Endothelial cell (in vitro differentiated cells): ENCODE measurements at regions not wholly inside any gene's neighbourhood (a gene's known extent, or its start where the extent isn't known, plus 50 kb on each side); places are given as distances from the start of the nearest gene placed in this dataset.

Experiments used
- DNase-seq: peaks from one replicate; pipeline ENCODE4 v3.0.0; 2021; ENCODE audit warnings: low spot score
- H3K27ac Mint-ChIP-seq: one replicate; pipeline ENCODE4 v1.8.0; 2021; ENCODE audit warnings: mixed read lengths, inconsistent platforms; ENCODE audit not compliant: unreplicated experiment
- H3K27me3 Mint-ChIP-seq: one replicate; pipeline ENCODE4 v1.8.0; 2021; ENCODE audit warnings: mild to moderate bottlenecking, moderate library complexity, mixed read lengths, inconsistent platforms; ENCODE audit not compliant: unreplicated experiment
- H3K36me3 Mint-ChIP-seq: one replicate; pipeline ENCODE4 v1.8.0; 2021; ENCODE audit warnings: mild to moderate bottlenecking, low read depth, mixed read lengths, inconsistent platforms; ENCODE audit not compliant: unreplicated experiment
- H3K4me1 Mint-ChIP-seq: one replicate; pipeline ENCODE4 v1.8.0; 2021; ENCODE audit warnings: mild to moderate bottlenecking, mixed read lengths, inconsistent platforms; ENCODE audit not compliant: unreplicated experiment
- H3K4me3 Mint-ChIP-seq: one replicate; pipeline ENCODE4 v1.8.0; 2021; ENCODE audit warnings: mild to moderate bottlenecking, mixed read lengths, inconsistent platforms; ENCODE audit not compliant: unreplicated experiment
- H3K9me3 Mint-ChIP-seq: one replicate; pipeline ENCODE4 v1.8.0; 2021; ENCODE audit warnings: mixed read lengths, inconsistent platforms; ENCODE audit not compliant: unreplicated experiment
- CTCF ChIP-seq: fragments of 200-600 bp; sonication (generic); IDR thresholded peaks from one replicate; pipeline ENCODE4 v1.5.0; 2021; ENCODE audit warnings: antibody characterized with exemption; ENCODE audit not compliant: unreplicated experiment

DNA sequence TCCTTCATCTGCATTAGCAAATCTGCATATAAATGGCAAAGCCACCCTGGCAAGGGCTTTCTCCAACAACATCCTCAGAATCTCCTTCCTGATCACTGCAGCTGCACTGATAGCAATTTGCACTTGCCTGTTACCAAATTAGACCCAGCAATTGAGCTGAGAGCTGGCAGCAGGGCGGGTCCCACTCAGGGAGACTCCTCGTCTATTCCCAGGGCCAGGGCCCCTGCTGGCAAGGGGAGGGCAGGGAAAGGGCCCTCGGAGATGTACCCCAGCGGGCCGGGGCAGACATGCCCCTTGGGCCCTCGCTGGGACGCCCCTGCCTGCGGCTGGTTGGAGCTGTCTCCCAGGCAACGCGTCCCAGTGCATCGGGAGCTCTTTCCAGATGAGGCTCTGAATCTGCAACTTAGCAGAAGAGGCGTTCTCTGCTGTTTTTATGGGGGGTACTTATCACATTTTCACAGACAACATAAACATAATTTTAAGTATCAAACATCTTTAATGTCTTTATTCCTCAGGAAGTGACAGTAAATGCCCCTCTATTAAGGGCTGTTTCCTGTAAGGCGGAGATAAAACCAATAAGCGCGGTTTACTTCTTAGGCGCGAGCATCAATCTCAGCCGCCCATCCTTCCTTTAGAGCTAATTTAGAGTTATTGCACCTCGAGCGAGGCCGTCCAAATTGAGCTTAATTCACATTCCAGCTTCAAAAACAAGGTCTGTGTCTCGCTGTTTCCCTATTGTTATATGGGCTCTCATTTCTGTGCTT is 249.0 kb upstream of the PPP2R2D start:
- Mint-ChIP-seq H3K27ac (no peak overlapping the region), H3K4me1 (peaks cover 3% of the 10 kb centered on the region), H3K9me3 (no peaks in the 10 kb centered on the region), H3K4me3 (no peak overlapping the region), H3K36me3 (peaks cover 4% of the 10 kb centered on the region), H3K27me3 (peaks cover 10% of the 10 kb centered on the region)
- no peak for TF ChIP-seq CTCF
- DNase-seq: no peak

DNA sequence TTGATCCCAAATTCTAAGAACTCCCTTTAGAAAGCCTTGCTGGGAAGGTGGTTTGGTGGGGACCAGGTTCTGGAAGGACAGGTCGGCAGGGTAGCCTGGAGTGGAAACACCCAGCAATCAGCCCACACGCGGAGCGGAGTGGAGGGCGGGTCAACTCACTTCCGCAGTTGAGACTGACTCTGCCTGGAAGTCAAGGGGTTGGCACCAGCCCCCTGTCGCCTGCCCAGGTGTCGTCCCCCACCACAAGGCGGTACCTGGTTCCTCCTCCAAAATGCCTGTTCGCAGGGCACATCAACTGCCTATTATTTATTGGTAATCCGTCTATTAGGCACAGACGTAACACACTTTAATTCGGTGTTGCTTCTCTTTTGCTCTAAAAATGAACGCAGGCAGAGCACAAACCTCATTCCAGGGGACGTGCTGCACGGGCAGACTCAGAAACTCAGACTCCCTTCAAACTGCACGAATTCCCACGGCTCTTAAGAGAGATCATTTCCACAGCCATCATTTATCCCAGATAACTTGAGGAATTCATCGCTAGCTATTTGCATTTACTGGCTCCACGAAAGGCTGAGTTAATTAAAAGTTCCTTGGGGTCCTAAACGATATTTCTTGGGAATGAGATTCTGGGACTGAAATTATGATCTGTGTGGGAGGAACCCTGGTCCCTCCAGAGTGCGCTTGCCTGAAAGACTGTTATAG is 248.2 kb upstream of the PPP2R2D start:
- no peak for DNase-seq
- Mint-ChIP-seq H3K27me3 (peaks cover 10% of the 10 kb centered on the region), H3K36me3 (peaks cover 1% of the 10 kb centered on the region), H3K9me3 (no peaks in the 10 kb centered on the region), H3K27ac (no peak overlapping the region), H3K4me1 (peaks cover 3% of the 10 kb centered on the region), H3K4me3 (no peak overlapping the region)
- TF ChIP-seq CTCF: no peak

DNA sequence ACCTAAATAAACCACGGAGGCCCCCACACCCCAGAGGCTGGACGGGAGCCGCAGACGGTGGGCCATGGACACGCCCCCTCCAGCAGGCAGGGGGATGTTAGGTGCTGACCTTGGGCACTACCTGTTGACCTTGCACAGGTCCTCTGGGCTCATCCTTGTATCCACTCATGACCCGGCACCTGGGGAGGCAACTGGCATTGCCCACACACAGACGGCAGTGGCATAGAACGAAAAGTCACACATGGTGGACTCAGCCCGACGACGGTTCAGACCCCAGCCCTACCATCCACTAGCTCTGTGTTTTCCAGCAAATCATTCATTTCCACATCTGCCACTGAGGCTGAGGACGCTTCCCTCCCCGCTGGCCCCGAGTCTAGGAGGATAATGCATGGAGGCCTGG is 247.7 kb upstream of the PPP2R2D start:
- Mint-ChIP-seq H3K27ac (no peak overlapping the region), H3K9me3 (no peaks in the 10 kb centered on the region), H3K36me3 (no peaks in the 10 kb centered on the region), H3K4me3 (no peak overlapping the region), H3K4me1 (peaks cover 3% of the 10 kb centered on the region), H3K27me3 (peaks cover 10% of the 10 kb centered on the region)
- no peak for TF ChIP-seq CTCF
- no peak for DNase-seq

DNA sequence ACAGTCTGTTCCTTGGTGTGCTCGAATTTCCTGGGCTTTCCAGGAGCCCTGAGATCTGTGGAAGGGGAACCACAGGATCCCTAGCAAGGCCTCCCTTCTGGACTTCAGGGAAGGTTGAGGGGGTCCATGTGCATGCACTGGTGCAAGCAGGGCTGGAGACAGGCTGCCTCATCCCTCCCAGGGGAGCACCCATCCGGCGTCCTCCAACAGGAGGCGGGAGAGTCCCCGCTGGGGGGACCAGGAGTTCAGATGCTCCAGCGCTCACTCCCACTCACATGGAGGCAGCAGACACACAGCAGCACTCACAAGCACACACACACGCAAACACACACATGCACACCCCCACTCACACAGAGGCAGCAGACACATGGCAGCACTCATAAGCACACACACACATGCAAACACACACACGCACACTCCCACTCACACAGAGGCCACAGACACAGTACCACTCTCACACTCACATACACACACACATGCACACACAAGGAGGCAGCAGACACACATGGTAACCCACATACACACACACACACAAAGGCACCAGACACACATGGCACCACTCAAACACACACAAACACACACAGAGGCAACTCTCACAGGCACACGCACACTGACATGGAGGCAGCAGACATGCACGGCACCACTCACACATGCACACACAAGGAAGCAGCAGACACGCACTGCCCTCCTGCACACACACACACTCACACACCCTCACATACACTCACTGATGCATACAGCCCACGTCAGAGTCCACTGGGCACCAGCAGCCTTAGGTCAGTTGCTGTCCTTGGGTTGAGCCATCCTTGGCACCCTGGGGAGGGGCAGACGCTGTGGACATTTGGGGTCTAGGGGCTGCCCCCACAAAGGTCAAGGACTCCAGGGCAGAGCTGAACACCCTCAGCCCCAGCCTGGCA is 247.0 kb upstream of the PPP2R2D start:
- H3K9me3 Mint-ChIP-seq: no peaks in the 10 kb centered on the region
- no peak for TF ChIP-seq CTCF
- no peaks in the 10 kb centered on the region for H3K36me3 Mint-ChIP-seq
- peak overlapping the region; percentile 7 for H3K27ac Mint-ChIP-seq
- H3K27me3 Mint-ChIP-seq: peaks cover 10% of the 10 kb centered on the region
- H3K4me3 Mint-ChIP-seq: no peak overlapping the region
- DNase-seq: no peak
- peaks cover 3% of the 10 kb centered on the region for H3K4me1 Mint-ChIP-seq
